Psoas muscle (tissue), 7 donors: ENCODE measurements at regions not wholly inside any gene's neighbourhood (a gene's known extent, or its start where the extent isn't known, plus 50 kb on each side); places are given as distances from the start of the nearest gene placed in this dataset.

Experiments
- ATAC-seq, 4 donors: fragments of 200-7000 bp; cut with Tn5 transposase; one replicate each; pipeline ENCODE4 v1.9.1; 2020; ENCODE audit warnings: moderate library complexity in 3 of 4, mild to moderate bottlenecking in 2 of 4
- DNase-seq, 2 donors: peaks; one replicate each; pipeline ENCODE4 v3.0.0-alpha.2; 2020
- H3K27ac ChIP-seq: fragments of 200-600 bp; one replicate; pipeline ENCODE4 v1.8.0; 2022
- H3K27me3 ChIP-seq, 3 donors: fragments of 200-600 bp in 1 of 3; one replicate each; pipeline versions ENCODE4 v1.6.1 to v1.8.0; 2013 to 2022; ENCODE audit warnings: low read length in 2 of 3, mild to moderate bottlenecking in 2 of 3, moderate library complexity in 1 of 3; ENCODE audit not compliant: insufficient read depth in 3 of 3
- H3K36me3 ChIP-seq, 2 donors: fragments of 200-600 bp in 1 of 2; one replicate each; pipeline versions ENCODE4 v1.6.1 to v1.8.0; 2013 to 2022; ENCODE audit warnings: low read depth in 1 of 2, mild to moderate bottlenecking in 1 of 2, moderate library complexity in 1 of 2; ENCODE audit not compliant: insufficient read depth in 1 of 2
- H3K4me1 ChIP-seq: fragments of 200-600 bp; one replicate; pipeline ENCODE4 v1.8.0; 2022
- H3K4me3 ChIP-seq: fragments of 200-600 bp; one replicate; pipeline ENCODE4 v1.8.0; 2022; ENCODE audit warnings: mild to moderate bottlenecking
- H3K9me3 ChIP-seq: fragments of 200-600 bp; one replicate; pipeline ENCODE4 v1.8.0; 2022
- WGBS, 3 donors: extraction: QIAGEN DNeasy Blood & Tissue Kit; methylation state at CpG; one replicate each; pipeline versions ENCODE4 v1.1.6 to v1.1.7; 2013; 5-methylcytosine and 5-hydroxymethylcytosine counted together
- intact Hi-C, 2 donors: fragments of 100-400 bp; cut with DNase I; formaldehyde crosslinking; loops; one replicate each; pipeline versions ENCODE4 v1.11.0 to v1.14.2; 2022
- TF ChIP-seq, protein P1 (sequence below): fragments of 200-600 bp; IDR thresholded peaks from one replicate; pipeline ENCODE4 v1.8.0; 2022; ENCODE audit warnings: antibody characterized with exemption
- donor health status: healthy with polysubstance abuse.
- donor health status: DM: no; HTN: no; CAD: no; lungs with moderate emphysema.
- donor health status: Bipolar disorder and iron deficiency.
- donor health status: healthy.
- donor health status: DM: yes; HTN: yes; CAD: no.
- donor health status: DM: no; HTN: no; CAD: no.
- donor health status: DM: yes; HTN: yes; CAD: no.

DNA sequence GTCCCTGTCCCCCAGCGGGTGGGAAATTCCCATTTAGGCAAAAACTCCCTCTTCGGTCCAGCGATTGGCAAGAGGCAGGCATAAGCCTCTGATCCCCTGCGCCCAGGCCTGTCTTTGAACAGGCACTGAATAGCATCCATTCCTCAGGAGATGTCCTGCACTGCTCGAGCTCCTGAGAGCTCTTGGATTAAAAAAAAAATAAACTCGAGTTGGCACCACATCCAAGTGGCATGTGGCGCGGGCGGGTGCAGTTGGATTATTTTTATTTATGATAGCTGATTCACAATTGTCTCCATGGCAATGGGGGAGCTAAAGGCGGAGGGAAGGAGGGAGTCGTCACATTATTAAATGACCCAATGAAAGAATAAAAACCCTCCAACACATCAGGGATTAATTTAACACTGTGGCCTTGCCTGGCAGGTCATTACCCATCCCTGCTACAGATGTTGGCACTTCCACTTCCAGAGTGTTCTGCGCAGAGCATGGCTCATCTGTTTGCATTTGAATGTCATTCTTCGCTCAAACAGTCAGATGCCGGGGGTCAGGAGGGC lies 207.2 kb downstream of the AACS start:
- Histone ChIP-seq H3K27ac (no peak overlapping the region), H3K4me3 (no peak overlapping the region), H3K27me3 (peaks cover 0 to 2% (median 0%) of the 10 kb centered on the region in 3 donors), H3K36me3 (no peaks in the 10 kb centered on the region), H3K9me3 (no peaks in the 10 kb centered on the region), H3K4me1 (no peaks in the 10 kb centered on the region)
- DNase-seq (no peak), ATAC-seq (no peak)
- intact Hi-C loops, result no loop called here
- TF ChIP-seq, protein P1, sequence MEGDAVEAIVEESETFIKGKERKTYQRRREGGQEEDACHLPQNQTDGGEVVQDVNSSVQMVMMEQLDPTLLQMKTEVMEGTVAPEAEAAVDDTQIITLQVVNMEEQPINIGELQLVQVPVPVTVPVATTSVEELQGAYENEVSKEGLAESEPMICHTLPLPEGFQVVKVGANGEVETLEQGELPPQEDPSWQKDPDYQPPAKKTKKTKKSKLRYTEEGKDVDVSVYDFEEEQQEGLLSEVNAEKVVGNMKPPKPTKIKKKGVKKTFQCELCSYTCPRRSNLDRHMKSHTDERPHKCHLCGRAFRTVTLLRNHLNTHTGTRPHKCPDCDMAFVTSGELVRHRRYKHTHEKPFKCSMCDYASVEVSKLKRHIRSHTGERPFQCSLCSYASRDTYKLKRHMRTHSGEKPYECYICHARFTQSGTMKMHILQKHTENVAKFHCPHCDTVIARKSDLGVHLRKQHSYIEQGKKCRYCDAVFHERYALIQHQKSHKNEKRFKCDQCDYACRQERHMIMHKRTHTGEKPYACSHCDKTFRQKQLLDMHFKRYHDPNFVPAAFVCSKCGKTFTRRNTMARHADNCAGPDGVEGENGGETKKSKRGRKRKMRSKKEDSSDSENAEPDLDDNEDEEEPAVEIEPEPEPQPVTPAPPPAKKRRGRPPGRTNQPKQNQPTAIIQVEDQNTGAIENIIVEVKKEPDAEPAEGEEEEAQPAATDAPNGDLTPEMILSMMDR, result no peak
- WGBS, 3 donors, result 66 to 70% (median 68%) methylated on average over 14 of the region's 14 CpGs

DNA sequence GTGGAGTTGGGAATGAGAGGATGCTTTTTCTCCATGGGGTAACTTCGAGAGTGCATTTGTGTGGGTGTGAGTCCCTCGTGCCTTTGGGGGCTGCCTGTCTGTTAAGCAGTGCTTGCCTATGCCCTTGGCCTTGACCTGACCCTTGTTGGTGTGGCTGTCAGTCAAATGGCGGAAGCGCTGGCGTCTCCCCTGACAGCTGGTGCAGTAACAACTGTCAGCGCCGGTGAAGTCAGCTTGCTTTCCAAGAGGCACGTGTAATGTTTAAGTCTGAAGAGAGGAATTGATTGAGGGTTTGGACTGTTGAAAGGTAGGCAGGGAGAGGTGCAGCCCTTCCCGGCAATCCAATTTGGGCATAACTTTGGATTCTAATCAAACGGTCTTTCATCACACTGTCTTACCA lies 211.3 kb downstream of the AACS start:
- no peak for DNase-seq
- peak in 1 of 4 donors; percentile 71 for ATAC-seq
- Histone ChIP-seq H3K9me3 (no peaks in the 10 kb centered on the region), H3K27me3 (peaks cover 0 to 2% (median 0%) of the 10 kb centered on the region in 3 donors), H3K4me3 (no peak overlapping the region), H3K36me3 (no peaks in the 10 kb centered on the region), H3K27ac (no peak overlapping the region), H3K4me1 (no peaks in the 10 kb centered on the region)
- intact Hi-C loops, result no loop called here
- TF ChIP-seq, protein P1, result no peak
- WGBS, 3 donors, result 53 to 61% (median 58%) methylated on average over 10 of the region's 10 CpGs

DNA sequence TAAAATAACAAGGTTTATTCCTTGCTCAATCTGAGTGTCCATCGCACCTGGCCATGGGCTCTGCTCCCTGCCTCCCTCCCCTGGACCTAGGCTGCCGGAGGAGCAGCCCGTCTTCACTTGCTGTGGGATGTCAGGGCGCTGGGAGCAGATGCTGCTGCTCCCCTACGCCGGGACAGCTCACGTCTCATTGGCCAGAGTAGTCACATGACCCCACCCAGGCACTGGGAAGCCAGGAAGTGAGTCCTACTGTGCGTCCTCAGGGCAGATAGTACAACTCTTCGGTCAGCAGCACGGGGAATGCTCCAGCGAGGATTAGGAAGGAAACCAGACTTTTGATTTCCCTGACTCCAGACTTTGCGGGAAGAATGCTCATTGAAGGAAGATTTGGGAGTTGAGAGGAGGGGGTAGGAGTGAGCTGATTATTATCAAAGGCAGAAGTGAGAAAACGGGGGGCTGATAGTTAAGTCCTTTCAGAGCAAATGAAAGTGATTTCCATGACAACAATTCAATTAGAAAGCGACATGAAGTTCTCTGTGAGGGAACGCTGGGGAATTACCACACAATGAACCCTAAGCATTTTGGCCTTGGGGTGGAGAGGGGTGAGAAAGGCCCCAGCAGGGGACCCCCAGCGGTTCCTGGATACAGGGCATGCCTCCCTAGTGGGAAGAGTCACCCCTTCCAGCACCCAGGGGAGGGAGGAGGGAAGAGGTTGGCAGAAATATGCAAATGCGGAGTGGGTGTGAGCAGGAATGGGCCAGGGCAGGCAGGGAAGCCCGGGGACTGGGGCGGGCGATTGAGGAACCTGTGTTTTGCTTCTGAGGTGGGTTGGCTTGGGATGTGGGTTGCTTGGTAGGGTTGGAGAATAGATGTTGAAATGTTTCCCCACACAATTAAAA lies 215.5 kb downstream of the AACS start:
- WGBS, 3 donors, result 21 to 22% (median 22%) methylated on average over 20 of the region's 20 CpGs

DNA sequence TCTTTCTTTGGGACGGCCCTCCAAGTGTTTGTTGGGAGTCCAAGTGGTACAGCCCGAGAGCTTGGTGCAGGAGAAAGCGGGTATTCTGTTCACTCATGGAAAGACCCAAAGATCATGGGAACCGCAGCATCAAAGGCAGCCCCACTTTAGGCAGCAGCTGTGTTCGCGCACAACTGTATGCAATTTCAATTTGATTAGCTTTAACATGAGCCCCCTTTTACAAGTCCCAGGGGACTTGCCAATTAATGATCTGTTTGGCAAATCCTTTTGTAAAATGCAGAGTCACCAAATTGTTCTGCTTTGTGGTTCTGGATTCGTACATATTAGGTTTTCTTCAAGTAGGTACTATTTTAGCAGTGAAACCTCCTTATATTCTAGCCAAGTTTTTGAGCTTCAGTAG lies 217.7 kb downstream of the AACS start:
- ATAC-seq (no peak), DNase-seq (no peak)
- Histone ChIP-seq H3K27me3 (peaks cover 0 to 2% (median 0%) of the 10 kb centered on the region in 3 donors), H3K4me1 (no peaks in the 10 kb centered on the region), H3K27ac (no peak overlapping the region), H3K9me3 (no peaks in the 10 kb centered on the region), H3K4me3 (no peak overlapping the region), H3K36me3 (no peaks in the 10 kb centered on the region)
- 63 to 66% (median 64%) methylated on average over 7 of the region's 7 CpGs for WGBS, 3 donors
- TF ChIP-seq, protein P1, result no peak
- intact Hi-C loops, result no loop called here

More for the DNA sequence above, 215.5 kb downstream of the AACS start:
- TF ChIP-seq, protein P1, result no peak
- H3K36me3 ChIP-seq, result no peaks in the 10 kb centered on the region
- no peak for ATAC-seq
- peaks cover 0 to 2% (median 0%) of the 10 kb centered on the region in 3 donors for H3K27me3 ChIP-seq
- no peaks in the 10 kb centered on the region for H3K4me1 ChIP-seq
- H3K4me3 ChIP-seq, result no peak overlapping the region
- intact Hi-C loops, result no loop called here
- DNase-seq, result no peak
- no peaks in the 10 kb centered on the region for H3K9me3 ChIP-seq
- no peak overlapping the region for H3K27ac ChIP-seq
